ENCODE measurements at regions not wholly inside any gene's neighbourhood (a gene's known extent, or its start where the extent isn't known, plus 50 kb on each side); places are given as distances from the start of the nearest gene placed in this dataset.

DNA sequence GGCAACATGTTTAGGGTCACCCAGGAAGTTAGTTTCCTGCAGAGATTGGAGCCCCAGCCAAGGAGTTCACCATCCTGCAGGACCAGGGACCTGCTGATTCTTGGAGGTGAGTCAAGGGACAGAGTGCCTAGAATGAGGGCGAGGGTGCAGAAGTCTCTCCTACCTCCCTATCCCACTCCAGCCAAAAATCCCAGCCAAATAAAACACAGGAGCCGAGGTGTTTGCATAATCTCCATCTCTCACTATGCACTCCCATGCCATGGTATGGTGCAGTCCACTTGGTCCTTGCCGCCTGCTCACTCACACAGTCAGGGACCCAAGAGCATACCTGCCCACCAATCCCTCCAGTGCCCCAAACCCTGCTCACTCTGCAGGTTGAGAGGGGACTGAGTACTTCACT lies 294.2 kb downstream of the UACA start:
- TF ChIP-seq, protein P1, sequence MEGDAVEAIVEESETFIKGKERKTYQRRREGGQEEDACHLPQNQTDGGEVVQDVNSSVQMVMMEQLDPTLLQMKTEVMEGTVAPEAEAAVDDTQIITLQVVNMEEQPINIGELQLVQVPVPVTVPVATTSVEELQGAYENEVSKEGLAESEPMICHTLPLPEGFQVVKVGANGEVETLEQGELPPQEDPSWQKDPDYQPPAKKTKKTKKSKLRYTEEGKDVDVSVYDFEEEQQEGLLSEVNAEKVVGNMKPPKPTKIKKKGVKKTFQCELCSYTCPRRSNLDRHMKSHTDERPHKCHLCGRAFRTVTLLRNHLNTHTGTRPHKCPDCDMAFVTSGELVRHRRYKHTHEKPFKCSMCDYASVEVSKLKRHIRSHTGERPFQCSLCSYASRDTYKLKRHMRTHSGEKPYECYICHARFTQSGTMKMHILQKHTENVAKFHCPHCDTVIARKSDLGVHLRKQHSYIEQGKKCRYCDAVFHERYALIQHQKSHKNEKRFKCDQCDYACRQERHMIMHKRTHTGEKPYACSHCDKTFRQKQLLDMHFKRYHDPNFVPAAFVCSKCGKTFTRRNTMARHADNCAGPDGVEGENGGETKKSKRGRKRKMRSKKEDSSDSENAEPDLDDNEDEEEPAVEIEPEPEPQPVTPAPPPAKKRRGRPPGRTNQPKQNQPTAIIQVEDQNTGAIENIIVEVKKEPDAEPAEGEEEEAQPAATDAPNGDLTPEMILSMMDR (IDR thresholded peaks at IDR 0.05), result no peak
- TF ChIP-seq POLR2A (IDR thresholded peaks at IDR 0.05), result no peak
